Stimulated activated CD8-positive, alpha-beta memory T cell treated with anti-CD3 and anti-CD28 coated beads, Interleukin-12 subunit alpha, Interleukin-12 subunit beta, amount 100 ng/mL, for 24 hours (primary cell): ENCODE measurements at regions not wholly inside any gene's neighbourhood (a gene's known extent, or its start where the extent isn't known, plus 50 kb on each side); places are given as distances from the start of the nearest gene placed in this dataset.

Experiments
- DNase-seq: peaks from one replicate; pipeline ENCODE4 v3.0.0-alpha.2; 2020; ENCODE audit errors: extremely low read depth

GRCh38 chr2:220489121-220489520 lies 861.7 kb downstream of the SLC4A3 start:
- DNase-seq: no peak

- DNase-seq: no peak
Observed at GRCh38 chr2:220491670-220492069, 864.2 kb downstream of the SLC4A3 start.

GRCh38 chr2:220493871-220494525 lies 866.6 kb downstream of the SLC4A3 start:
- no peak for DNase-seq

- DNase-seq: no peak
Observed at GRCh38 chr2:220496513-220496912, 869.1 kb downstream of the SLC4A3 start.

GRCh38 chr2:220499225-220499624 lies 871.8 kb downstream of the SLC4A3 start:
- DNase-seq: no peak

- no peak for DNase-seq
Observed at GRCh38 chr2:220502539-220502938, 875.1 kb downstream of the SLC4A3 start.

GRCh38 chr2:220503431-220503830 lies 876.0 kb downstream of the SLC4A3 start:
- DNase-seq: no peak

GRCh38 chr2:220504938-220505503 lies 877.6 kb downstream of the SLC4A3 start:
- DNase-seq: no peak

- no peak for DNase-seq
Observed at GRCh38 chr2:220506466-220506865, 879.0 kb downstream of the SLC4A3 start.

GRCh38 chr2:220509096-220509757 lies 881.8 kb downstream of the SLC4A3 start:
- no peak for DNase-seq

GRCh38 chr2:220509966-220510365 lies 882.5 kb downstream of the SLC4A3 start:
- DNase-seq: no peak

GRCh38 chr2:220510668-220511067 lies 883.2 kb downstream of the SLC4A3 start:
- DNase-seq: no peak

- no peak for DNase-seq
Observed at GRCh38 chr2:220512419-220512818, 885.0 kb downstream of the SLC4A3 start.

- DNase-seq: no peak
Observed at GRCh38 chr2:220513573-220514288, 886.3 kb downstream of the SLC4A3 start.

GRCh38 chr2:220521551-220521950 lies 894.1 kb downstream of the SLC4A3 start:
- no peak for DNase-seq

- DNase-seq: no peak
Observed at GRCh38 chr2:220528180-220528675, 900.8 kb downstream of the SLC4A3 start.

GRCh38 chr2:220531216-220531615 lies 903.8 kb downstream of the SLC4A3 start:
- no peak for DNase-seq

- no peak for DNase-seq
Observed at GRCh38 chr2:220533485-220533884, 906.1 kb downstream of the SLC4A3 start.

- DNase-seq: no peak
Observed at GRCh38 chr2:220539481-220539880, 912.1 kb downstream of the SLC4A3 start.

- DNase-seq: no peak
Observed at GRCh38 chr2:220544049-220544448, 916.6 kb downstream of the SLC4A3 start.

- no peak for DNase-seq
Observed at GRCh38 chr2:220550995-220551700, 923.7 kb downstream of the SLC4A3 start.
